Muscle of back (tissue), 3 donors: ENCODE measurements at regions not wholly inside any gene's neighbourhood (a gene's known extent, or its start where the extent isn't known, plus 50 kb on each side); places are given as distances from the start of the nearest gene placed in this dataset.
A peak's percentile ranks its signal among the peaks of the same experiment; 100 is the strongest.
"Not testable (repeated sequence)": the region's sequence is repeated elsewhere in the genome, so short reads cannot be mapped to it uniquely, and the experiment has no call there.

ENCODE experiments used
- DNase-seq, 3 donors: peaks; one replicate each; pipeline versions ENCODE4 v3.0.0 to v3.0.0-alpha.2; 2013

GRCh38 chr5:119895066-119895465 lies 265.7 kb downstream of the FAM170A start:
- no peak for DNase-seq

GRCh38 chr5:119896826-119897536 lies 267.6 kb downstream of the FAM170A start:
- DNase-seq: no peak

- no peak for DNase-seq
Measured at GRCh38 chr5:119897537-119898370, 268.4 kb downstream of the FAM170A start.

GRCh38 chr5:119899981-119900380 lies 270.6 kb downstream of the FAM170A start:
- DNase-seq: no peak

- no peak for DNase-seq
Measured at GRCh38 chr5:119902593-119902992, 273.2 kb downstream of the FAM170A start.

GRCh38 chr5:119913425-119913824 lies 284.1 kb downstream of the FAM170A start:
- DNase-seq: no peak

- DNase-seq: no peak
Measured at GRCh38 chr5:119919279-119919678, 289.9 kb downstream of the FAM170A start.

GRCh38 chr5:119926301-119926700 lies 296.9 kb downstream of the FAM170A start:
- no peak for DNase-seq

GRCh38 chr5:119928974-119929373 lies 299.6 kb downstream of the FAM170A start:
- no peak for DNase-seq

- no peak for DNase-seq
Measured at GRCh38 chr5:119930490-119930889, 301.1 kb downstream of the FAM170A start.

- peak in 1 of 3 donors; percentile 17 for DNase-seq
Measured at GRCh38 chr5:119943148-119943547, 313.8 kb downstream of the FAM170A start.

- no peak for DNase-seq
Measured at GRCh38 chr5:119945691-119946090, 316.3 kb downstream of the FAM170A start.

- DNase-seq: no peak
Measured at GRCh38 chr5:119948162-119948561, 318.8 kb downstream of the FAM170A start.

GRCh38 chr5:119949426-119949999 lies 320.2 kb downstream of the FAM170A start:
- DNase-seq: no peak

- DNase-seq: no peak
Measured at GRCh38 chr5:119951330-119951934, 322.1 kb downstream of the FAM170A start.

- no peak for DNase-seq
Measured at GRCh38 chr5:119953474-119953873, 324.1 kb downstream of the FAM170A start.

GRCh38 chr5:119954106-119954505 lies 324.7 kb downstream of the FAM170A start:
- DNase-seq: no peak

GRCh38 chr5:119961993-119962392 lies 332.6 kb downstream of the FAM170A start:
- no peak for DNase-seq

- peak in 2 of 3 donors; percentile 21 to 28 for DNase-seq
Measured at GRCh38 chr5:119966028-119966427, 336.7 kb downstream of the FAM170A start.

- no peak for DNase-seq
Measured at GRCh38 chr5:119968690-119969089, 339.3 kb downstream of the FAM170A start.

- not testable (repeated sequence) for DNase-seq
Measured at GRCh38 chr5:119987077-119987476, 357.7 kb downstream of the FAM170A start.

- DNase-seq: no peak
Measured at GRCh38 chr5:119991625-119992024, 362.3 kb downstream of the FAM170A start.
